ENCODE measurements at regions not wholly inside any gene's neighbourhood (a gene's known extent, or its start where the extent isn't known, plus 50 kb on each side); places are given as distances from the start of the nearest gene placed in this dataset.

GRCh38 chr22:23452231-23453010 is 127.7 kb downstream of the IGLL1 start:
- no TSS peak for BruUV-seq (replicated peaks)
- Histone ChIP-seq H3K79me2 (ENCODE audit: insufficient read depth, low read length) (no peaks in the 10 kb centered on the region), H3K36me3 (replicated peaks in 1 of 2; ENCODE audit: control insufficient read depth in 1 of 2, insufficient read depth in 2 of 2, low read length in 2 of 2) (no peaks in the 10 kb centered on the region), H3K9ac (ENCODE audit: insufficient read depth, low read depth, low read length) (no peak overlapping the region), H4K20me1 (ENCODE audit: insufficient read depth, low read length) (no peaks in the 10 kb centered on the region), H3K9me3 (ENCODE audit: low read length) (no peaks in the 10 kb centered on the region), H3K27me3 (ENCODE audit: control insufficient read depth in 1 of 2, insufficient read depth in 2 of 2, low read length in 2 of 2) (peaks cover 0 to 24% of the 10 kb centered on the region in 2 experiments; a peak in 4 of 5 replicates), H3K4me2 (ENCODE audit: low read depth, low read length) (no peak overlapping the region), H3K27ac (ENCODE audit: extremely low read length, insufficient read depth, low read length) (no peak overlapping the region), H3K4me3 (replicated peaks in 1 of 3; ENCODE audit: insufficient read depth in 1 of 3, low read depth in 2 of 3, low read length in 3 of 3) (no peak overlapping the region), H2AFZ (ENCODE audit: low read length) (no peak overlapping the region), H3K4me1 (ENCODE audit: insufficient read depth, low read length) (peaks cover 20% of the 10 kb centered on the region)
- in situ Hi-C loops (cut with HindIII; ENCODE audit: extremely low pct_ligation_motif_present, low pct_unique_long_range_greater_than_20kb), result no loop called here
- TF ChIP-seq, protein P1, sequence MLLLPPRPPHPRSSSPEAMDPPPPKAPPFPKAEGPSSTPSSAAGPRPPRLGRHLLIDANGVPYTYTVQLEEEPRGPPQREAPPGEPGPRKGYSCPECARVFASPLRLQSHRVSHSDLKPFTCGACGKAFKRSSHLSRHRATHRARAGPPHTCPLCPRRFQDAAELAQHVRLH (CRISPR knock-in tag; IDR thresholded peaks at IDR 0.05; ENCODE audit: borderline replicate concordance, low read depth), result no peak
- TF ChIP-seq, protein P2, sequence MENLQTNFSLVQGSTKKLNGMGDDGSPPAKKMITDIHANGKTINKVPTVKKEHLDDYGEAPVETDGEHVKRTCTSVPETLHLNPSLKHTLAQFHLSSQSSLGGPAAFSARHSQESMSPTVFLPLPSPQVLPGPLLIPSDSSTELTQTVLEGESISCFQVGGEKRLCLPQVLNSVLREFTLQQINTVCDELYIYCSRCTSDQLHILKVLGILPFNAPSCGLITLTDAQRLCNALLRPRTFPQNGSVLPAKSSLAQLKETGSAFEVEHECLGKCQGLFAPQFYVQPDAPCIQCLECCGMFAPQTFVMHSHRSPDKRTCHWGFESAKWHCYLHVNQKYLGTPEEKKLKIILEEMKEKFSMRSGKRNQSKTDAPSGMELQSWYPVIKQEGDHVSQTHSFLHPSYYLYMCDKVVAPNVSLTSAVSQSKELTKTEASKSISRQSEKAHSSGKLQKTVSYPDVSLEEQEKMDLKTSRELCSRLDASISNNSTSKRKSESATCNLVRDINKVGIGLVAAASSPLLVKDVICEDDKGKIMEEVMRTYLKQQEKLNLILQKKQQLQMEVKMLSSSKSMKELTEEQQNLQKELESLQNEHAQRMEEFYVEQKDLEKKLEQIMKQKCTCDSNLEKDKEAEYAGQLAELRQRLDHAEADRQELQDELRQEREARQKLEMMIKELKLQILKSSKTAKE (CRISPR knock-in tag; IDR thresholded peaks at IDR 0.05; ENCODE audit: borderline replicate concordance), result no peak
- TF ChIP-seq DMAP1 (CRISPR knock-in tag; IDR thresholded peaks at IDR 0.05) (no peak), STAT5B (CRISPR knock-in tag; IDR thresholded peaks at IDR 0.05) (no peak), KLF12 (CRISPR knock-in tag; IDR thresholded peaks at IDR 0.05; ENCODE audit: borderline replicate concordance) (no peak), HDAC6 (IDR thresholded peaks at IDR 0.05; ENCODE audit: low read depth, low read length) (no peak), SIN3A (IDR thresholded peaks at IDR 0.05; ENCODE audit: borderline replicate concordance, low read depth, low read length) (no peak), GMEB2 (CRISPR knock-in tag; IDR thresholded peaks at IDR 0.05; ENCODE audit: low read depth) (no peak), MED1 (CRISPR knock-in tag; IDR thresholded peaks at IDR 0.05) (no peak), ZSCAN29 (CRISPR knock-in tag; conservative IDR thresholded peaks at IDR 0.05) (no peak), ZNF788 (CRISPR knock-in tag; IDR thresholded peaks at IDR 0.05; ENCODE audit: borderline replicate concordance) (no peak), ZNF326 (CRISPR knock-in tag; IDR thresholded peaks at IDR 0.05; ENCODE audit: borderline replicate concordance) (no peak), ZBTB42 (CRISPR knock-in tag; IDR thresholded peaks at IDR 0.05) (no peak), RBFOX2 (IDR thresholded peaks at IDR 0.05; ENCODE audit: low read depth, low read length) (no peak), PHB2 (IDR thresholded peaks at IDR 0.05; ENCODE audit: partially characterized antibody) (no peak), ZNF101 (CRISPR knock-in tag; IDR thresholded peaks at IDR 0.05; ENCODE audit: borderline replicate concordance, low read depth) (no peak), HIC2 (CRISPR knock-in tag; IDR thresholded peaks at IDR 0.05; ENCODE audit: low read depth) (no peak), NFYC (CRISPR knock-in tag; IDR thresholded peaks at IDR 0.05) (no peak), ZNF496 (CRISPR knock-in tag; IDR thresholded peaks at IDR 0.05; ENCODE audit: insufficient replicate concordance) (no peak)
- CTCF ChIA-PET (ENCODE audit: low intra/inter-chr PET ratio, low total read pairs), result no interaction called here
- DNase-seq (ENCODE audit: low spot score) (no peak), FAIRE-seq (no peak), ATAC-seq (no peak; the same call in 1 of the 3 replicates)
- POLR2A ChIA-PET, result no interaction called here
- intact Hi-C loops (cut with micrococcal nuclease; ENCODE audit: unreplicated experiment), result no loop called here
- WGBS (ENCODE audit: low lambda C conversion rate), result 37% methylated on average over 10 of the region's 23 CpGs
